HG03460 (cell line): ENCODE measurements at regions not wholly inside any gene's neighbourhood (a gene's known extent, or its start where the extent isn't known, plus 50 kb on each side); places are given as distances from the start of the nearest gene placed in this dataset.
"Not testable (repeated sequence)": the region's sequence is repeated elsewhere in the genome, so short reads cannot be mapped to it uniquely, and the experiment has no call there.

Experiments used
- ATAC-seq: cut with Tn5 transposase; IDR thresholded peaks from one replicate; pipeline ENCODE4 v1.9.1; 2021; ENCODE audit not compliant: unreplicated experiment

DNA sequence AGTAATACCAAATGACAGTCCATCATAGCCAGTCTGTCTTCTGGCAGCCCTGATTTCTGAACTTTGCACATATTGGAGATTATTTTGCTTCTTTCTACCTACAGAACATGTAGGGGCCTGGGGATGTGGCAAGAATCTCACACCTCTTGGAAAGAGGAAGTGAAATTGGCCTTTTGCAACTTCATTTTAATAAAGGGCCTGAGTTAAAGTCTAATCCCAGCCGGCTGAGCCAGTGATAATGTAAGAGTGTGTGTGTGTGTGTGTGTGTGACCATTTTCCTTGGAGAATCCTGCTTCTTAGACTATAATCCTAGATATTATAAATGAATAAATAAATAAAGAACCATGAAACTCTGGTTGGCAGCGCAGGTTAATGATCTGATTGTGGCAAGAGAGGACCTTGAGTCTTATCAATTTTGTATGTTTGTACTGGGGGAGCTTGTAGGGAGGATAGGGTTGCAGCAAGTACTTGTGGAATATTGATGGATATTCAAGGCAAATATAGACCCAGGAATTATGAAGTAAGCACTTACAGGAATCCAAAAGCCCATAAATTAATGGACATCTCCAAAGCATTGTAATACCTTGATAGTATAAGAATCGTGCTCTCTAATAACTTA, 233.2 kb upstream of the AMIGO2 start:
- peak; percentile 92 for ATAC-seq

GRCh38 chr12:47312147-47312546, 232.4 kb upstream of the AMIGO2 start:
- no peak for ATAC-seq

DNA sequence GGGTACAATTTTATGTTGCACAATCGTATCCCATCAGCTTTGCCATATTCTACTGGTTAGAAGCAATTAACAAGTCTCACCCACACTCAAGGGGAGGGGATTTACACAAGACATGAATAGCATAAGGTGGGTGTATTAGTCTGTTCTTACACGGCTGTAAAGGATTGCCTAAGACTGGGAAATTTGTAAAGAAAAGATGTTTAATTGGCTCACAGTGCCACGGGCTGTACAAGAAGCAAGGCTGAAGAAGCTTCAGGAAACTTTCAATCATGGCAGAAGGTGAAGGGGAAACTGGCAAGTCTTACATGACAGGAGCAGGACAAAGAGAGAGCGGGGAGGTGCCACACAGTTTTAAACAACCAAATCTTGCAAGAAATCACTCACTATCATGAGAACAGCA, 231.8 kb upstream of the AMIGO2 start:
- no peak for ATAC-seq

GRCh38 chr12:47311010-47311409, 231.3 kb upstream of the AMIGO2 start:
- ATAC-seq = no peak

DNA sequence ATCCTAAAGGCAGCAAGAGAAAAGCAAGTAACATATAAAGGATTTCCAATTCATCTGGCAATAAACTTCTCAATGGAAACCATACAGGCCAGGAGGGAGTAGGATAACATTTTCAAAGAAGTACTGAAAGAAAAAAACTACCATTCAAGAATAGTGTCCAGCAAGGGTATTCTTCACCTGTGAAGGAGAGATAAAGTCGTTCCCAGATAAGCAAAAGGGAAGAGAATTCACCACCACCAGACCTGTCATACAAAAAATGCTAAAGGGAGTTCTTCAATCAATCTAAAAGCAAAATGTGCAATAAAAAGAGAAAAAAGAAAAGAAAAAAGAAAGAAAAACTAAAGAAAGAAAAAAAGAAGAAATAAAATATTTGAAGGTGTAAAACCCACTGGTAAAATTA, 228.9 kb upstream of the AMIGO2 start:
- ATAC-seq = no peak

DNA sequence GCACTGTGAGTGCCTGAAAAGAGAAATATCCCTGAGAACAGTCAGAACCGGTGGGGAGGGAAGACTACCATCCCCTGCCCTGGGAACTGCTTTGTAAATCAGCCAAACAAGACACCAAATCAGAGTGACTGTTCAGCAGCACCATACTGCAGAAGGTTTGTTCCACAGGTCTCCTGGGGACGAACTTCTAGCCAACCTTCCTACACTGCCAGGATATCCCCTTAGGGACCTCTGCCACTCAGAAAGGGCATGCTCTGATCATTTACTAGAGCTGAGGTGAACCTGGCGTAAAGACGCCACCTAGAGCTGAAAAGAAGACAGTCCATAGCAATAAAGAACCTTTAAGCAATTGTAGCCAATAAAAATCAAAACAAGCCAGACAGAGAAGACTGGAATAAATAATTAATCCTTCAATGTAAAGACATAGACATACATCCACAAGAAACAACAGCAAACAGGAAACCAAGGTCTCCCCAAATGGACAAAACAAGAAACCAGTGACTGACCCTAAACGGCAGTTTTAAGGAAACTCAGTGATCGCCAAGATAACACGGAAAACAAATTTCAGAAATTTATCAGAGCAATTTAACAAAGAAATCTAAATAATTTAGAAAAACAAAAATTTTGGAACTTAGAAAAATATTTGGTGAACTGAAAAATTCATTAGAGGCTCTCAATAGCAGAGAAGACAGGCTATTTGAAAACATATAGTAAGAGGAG, 228.1 kb upstream of the AMIGO2 start:
- peak; percentile 71 for ATAC-seq

DNA sequence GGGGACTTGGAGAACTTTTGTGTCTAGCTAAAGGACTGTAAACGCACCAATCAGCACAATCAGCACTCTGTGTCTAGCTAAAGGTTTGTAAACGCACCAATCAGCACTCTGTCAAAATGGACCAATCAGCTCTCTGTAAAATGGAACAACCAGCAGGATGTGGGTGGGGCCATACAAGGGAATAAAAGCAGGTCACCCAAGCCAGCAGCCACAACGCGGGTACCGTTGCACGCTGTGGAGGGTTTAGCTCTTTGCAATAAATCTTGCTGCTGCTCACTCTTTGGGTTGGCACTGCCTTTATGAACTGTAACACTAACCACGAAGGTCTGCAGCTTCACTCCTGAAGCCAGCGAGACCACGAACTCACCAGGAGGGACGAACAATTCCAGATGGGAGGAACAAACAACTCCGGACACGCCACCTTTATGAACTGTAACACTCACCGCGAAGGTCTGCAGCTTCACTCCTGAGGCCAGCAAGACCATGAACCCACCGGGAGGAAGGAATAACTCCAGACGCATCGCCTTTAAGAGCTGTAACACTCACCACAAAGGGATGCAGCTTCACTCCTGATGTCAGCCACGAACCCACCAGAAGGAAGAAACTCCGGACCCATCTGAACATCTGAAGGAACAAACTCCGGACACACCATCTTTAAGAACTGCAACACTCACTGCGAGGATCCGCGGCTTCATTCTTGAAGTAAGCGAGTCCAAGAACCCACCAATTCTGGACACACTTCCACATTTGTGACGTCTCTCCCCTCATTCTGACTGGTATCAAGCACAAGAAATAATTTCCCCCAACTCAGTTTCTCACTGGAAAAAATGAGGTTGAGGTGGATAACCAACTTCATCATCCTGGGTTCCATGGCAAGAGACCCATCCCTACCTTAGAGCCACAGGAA, 227.3 kb upstream of the AMIGO2 start:
- not testable (repeated sequence) for ATAC-seq

- ATAC-seq = no peak
Measured at GRCh38 chr12:47306130-47306529, 226.4 kb upstream of the AMIGO2 start.

- ATAC-seq = no peak
Measured at GRCh38 chr12:47305464-47305863, 225.7 kb upstream of the AMIGO2 start.

DNA sequence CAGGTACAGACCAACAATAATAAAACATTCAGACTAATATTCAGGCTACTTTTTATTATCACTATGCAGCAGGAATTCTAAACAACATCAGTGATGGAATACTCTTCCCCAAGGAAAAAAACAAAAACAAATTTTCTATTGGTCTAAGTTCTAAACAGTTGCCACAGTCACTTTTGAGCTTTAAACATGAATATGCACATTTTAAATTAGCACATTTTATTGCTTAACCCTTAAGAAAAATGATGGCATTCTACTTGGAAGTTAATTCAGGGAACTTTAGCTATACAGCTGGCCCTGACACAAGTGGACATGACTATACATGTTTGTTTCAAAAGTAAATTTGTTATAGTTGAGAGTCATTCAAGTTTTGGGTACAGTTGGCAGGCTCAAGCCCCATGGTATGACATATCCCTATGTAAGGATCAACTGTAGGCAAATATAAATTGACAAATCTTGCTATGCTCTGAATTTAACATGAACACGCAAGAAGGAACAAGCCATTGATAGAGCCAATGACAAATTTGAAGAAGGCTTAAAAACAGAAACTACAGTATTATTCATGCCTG, 224.3 kb upstream of the AMIGO2 start:
- no peak for ATAC-seq

DNA sequence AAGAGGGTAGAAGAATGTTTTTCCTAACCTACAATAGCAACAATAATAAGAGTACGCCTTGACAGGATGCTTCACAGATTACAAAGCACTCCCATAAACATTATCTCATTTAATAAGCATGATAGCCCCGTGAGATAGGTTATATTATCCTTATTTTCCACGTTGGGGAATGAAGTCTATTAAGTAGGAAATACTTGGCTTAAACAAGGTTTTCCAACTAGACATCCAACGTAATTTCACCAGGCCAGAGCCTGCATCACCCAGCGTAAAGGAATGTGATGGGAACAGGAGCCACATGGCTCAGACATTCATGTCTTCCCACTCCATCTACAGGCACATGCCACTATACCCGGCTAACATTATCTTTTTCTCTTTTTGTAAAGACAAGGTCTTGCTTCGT, 223.4 kb upstream of the AMIGO2 start:
- no peak for ATAC-seq

DNA sequence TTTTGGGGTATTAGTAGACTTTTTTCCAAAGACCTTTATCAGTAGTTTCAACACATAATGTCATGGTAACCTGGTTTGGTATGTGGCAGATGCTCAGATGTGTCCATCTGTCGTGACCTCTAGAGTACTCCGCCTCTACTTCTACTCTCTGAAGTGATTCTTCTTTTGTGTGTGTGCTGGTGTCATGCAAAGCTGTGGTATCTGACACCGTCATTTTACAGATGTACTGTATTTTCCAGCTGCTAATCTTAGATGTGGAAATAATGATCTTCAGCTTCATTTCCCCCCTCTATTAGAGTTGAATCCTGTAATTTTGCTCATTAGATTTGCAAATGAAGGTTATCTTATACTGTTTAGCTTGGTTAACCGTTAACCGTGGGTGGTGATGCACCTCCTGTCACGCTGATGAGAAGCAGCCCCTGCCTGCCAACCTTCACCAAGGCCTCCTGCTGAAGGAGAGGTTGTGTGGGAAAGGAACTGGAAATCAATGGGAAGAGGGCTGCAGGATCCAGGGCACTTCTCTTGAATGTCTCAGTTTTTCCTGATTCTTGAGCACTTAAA, 222.4 kb upstream of the AMIGO2 start:
- ATAC-seq = peak; percentile 86

DNA sequence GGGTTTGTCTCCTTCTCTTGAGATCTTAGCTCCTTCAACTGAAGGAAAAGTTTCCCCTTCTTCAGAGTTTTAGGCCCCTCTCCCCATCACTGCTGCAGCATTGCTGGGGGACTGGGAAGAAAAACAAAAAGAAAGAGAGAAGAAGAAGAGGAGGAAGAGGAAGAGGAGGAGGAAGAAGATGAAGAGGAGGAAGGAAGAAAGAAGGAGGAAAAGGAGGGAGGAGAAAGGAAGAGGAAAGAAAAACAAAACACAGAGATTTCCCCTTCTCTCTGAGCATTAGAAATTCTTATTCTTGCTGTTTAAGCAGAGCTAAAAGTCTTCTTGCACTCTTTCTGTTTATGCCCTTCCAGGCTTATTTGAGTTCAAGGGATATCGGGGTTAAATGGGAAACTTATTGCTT, 219.8 kb upstream of the AMIGO2 start:
- ATAC-seq = no peak

DNA sequence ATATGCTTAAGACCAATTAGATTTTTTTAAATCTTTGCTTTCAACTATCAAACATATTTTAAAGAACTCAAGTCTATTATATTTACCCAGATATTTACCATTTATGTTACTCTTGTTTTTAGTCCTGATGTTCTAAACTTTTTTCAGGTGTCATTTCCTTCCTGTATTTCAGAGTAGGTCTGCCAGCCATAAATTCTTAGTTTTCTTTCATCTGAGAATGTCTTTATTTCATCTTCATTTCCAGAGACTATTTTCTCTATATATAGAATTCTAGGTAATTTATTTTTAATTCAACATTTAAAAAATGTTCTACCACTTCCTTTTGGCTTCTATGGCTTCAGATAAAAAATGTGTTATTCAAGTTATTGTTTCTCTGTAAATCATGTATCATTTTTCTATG, 218.2 kb upstream of the AMIGO2 start:
- no peak for ATAC-seq

DNA sequence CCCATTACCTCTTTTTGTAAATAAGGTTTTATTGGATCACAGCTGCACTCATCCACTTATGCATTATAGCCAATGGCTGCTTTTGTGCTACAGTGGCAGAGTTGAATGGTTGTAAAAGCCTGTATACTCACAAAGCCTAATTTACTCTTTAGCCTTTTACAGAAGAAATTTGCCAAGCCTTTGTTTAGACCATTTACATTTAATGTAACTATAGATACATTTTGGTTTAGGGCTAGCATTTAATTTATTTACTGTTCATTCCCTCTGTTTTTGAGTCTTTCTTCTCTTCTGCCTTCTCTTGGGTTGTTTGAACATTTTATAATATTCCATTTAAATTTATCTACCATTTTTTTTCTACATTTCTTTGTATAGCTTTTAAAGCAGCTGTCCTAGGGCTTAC, 217.1 kb upstream of the AMIGO2 start:
- ATAC-seq = no peak

- ATAC-seq = no peak
Measured at GRCh38 chr12:47293406-47293805, 213.6 kb upstream of the AMIGO2 start.

- ATAC-seq = no peak
Measured at GRCh38 chr12:47286676-47287075, 206.9 kb upstream of the AMIGO2 start.
